Urinary bladder (tissue), 4 donors: ENCODE measurements at regions not wholly inside any gene's neighbourhood (a gene's known extent, or its start where the extent isn't known, plus 50 kb on each side); places are given as distances from the start of the nearest gene placed in this dataset. TPM values are rescaled to one million over a fixed set of nuclear protein-coding genes. Genes with fewer than 3 reads are reported as not detected.

ENCODE experiments used
- DNase-seq: peaks from one replicate; pipeline ENCODE4 v3.0.0-alpha.2; 2015; ENCODE audit errors: extremely low spot score
- H3K27ac ChIP-seq: one replicate; pipeline ENCODE4 v1.5.1; 2013; ENCODE audit warnings: low read depth, mild to moderate bottlenecking, moderate library complexity
- H3K36me3 ChIP-seq: one replicate; pipeline ENCODE4 v1.6.1; 2013; ENCODE audit warnings: mild to moderate bottlenecking, moderate library complexity; ENCODE audit not compliant: insufficient read depth
- H3K4me1 ChIP-seq: one replicate; pipeline ENCODE4 v1.6.1; 2013; ENCODE audit warnings: mild to moderate bottlenecking, moderate library complexity; ENCODE audit not compliant: insufficient read depth
- H3K4me3 ChIP-seq: one replicate; pipeline ENCODE4 v1.5.1; 2013; ENCODE audit warnings: low read depth, low read length
- WGBS: extraction: QIAGEN DNeasy Blood & Tissue Kit; methylation state at CpG from one replicate; pipeline ENCODE4 v1.1.7; 2013; 5-methylcytosine and 5-hydroxymethylcytosine counted together
- small RNA-seq: library from RNA; depleted of rRNA; stranded (forward); fragments of <200 nt; gene quantifications from one replicate; pipeline ENCODE3, GENCODE V24; 2014
- donor health status: healthy with polysubstance abuse.
- donor health status: healthy.

DNA sequence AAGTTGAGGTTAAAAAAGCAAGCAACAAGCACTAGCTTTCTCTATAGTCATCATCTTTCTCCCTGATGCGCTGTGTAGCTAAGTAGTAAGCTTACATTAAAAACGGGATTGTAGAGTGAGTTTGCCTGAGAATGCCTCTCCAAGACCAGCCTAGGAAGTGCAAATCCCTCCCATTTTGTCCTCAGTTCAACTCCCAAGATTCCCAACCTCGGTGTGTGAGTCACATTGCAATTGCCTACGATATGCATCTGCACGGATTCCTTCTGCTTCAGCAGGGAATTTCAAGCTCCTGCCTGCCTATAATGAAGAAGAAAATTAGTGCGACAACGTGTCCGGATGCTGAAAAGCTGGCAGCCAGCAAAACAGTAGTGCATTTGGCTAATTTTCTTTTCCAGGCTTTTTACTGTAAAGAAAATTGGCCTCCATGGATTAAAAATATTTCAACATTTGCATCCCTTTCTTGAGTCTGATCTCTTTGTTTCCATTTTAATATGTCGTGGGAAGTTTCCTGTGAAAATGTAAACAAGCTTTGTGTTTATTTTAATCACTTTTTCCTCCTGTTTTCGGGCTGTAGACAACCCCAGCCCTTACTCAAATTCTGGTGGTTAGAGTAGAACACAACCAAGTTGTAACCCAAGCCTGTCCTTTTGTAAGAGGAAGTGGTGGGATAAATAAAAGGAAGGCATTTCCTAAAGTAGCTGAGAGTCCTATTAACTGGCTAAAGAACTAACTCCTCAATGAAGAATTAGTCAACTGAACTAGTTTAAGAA, 58.4 kb upstream of the TET2 start:
- WGBS: 22% methylated on average over 10 of the region's 10 CpGs

DNA sequence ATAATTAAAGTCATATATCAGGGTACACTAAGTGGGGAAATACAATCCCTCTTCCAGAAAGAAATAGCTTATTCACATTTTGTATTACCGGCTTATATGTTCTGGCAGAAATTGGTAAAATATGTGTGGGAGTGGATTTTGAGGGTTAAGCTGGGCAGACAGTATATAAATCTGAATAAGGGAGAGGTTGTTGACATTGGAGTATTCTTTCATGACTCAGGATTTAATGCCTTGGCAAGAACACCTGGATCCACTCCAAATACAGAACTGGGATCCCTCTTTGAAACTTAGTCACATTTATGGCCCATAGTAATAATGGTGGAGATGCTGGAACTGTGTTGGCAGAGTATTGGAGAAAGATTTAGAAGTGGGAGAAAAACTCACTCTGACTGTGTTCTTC, 54.3 kb upstream of the TET2 start:
- no peak for DNase-seq
- 35% methylated on average over 1 of the region's 1 CpG for WGBS
- Histone ChIP-seq H3K4me1 (no peaks in the 10 kb centered on the region), H3K4me3 (no peak overlapping the region), H3K27ac (no peak overlapping the region), H3K36me3 (no peaks in the 10 kb centered on the region)

More for the DNA sequence above, 58.4 kb upstream of the TET2 start:
- Histone ChIP-seq H3K27ac (no peak overlapping the region), H3K36me3 (no peaks in the 10 kb centered on the region), H3K4me3 (no peak overlapping the region), H3K4me1 (no peaks in the 10 kb centered on the region)
- no peak for DNase-seq

DNA sequence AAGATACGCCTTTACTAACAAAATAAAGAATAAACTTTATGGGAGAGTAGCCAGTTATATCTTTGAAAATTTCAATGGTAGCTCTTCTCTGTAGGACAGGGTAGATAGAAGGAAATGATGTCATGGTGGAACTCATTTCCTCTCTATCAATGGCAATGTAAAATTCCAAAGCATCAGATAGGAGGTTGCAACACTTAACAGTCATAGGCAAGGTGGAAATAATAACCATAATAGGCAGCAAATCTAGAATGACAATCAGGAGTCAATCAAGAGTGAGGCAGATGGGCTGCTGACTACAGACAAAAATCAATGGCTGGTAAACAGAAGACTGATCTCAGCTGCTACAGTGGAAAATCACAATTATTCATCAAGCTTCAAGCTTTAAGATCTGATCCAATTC, 53.9 kb upstream of the TET2 start:
- no peak for DNase-seq
- no peak overlapping the region for H3K4me3 ChIP-seq
- WGBS: 29% methylated on average over 1 of the region's 1 CpG
- no peak overlapping the region for H3K27ac ChIP-seq
- no peaks in the 10 kb centered on the region for H3K36me3 ChIP-seq
- no peaks in the 10 kb centered on the region for H3K4me1 ChIP-seq

DNA sequence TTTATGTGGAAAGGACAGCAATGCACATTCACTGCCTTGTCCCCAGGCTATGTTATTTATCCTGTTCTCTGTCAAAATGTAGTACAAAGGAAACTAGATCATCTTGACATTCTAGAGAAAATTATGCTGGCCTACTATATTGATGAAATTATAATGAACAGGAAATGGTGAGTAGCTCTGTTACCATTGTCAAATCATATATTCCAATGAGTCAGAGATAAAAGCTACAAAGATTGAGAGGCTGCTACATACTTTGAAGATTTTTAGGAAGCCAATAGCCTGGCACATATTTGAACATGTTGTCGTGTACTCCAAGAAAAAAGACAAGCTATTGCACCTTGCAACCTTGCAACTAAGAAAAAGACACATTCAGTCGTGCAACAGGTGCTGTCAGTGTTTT, 52.7 kb upstream of the TET2 start:
- Histone ChIP-seq H3K4me1 (no peaks in the 10 kb centered on the region), H3K4me3 (no peak overlapping the region), H3K27ac (no peak overlapping the region), H3K36me3 (no peaks in the 10 kb centered on the region)
- 83% methylated on average over 2 of the region's 2 CpGs for WGBS
- no peak for DNase-seq

Small RNAs in the stretch of these regions (small RNA-seq; reads per million reads assigned to genes)
- gene AC096577.2: not detected
- not detected for gene RNU6-351P
